Liver (tissue), 8 donors: ENCODE measurements at regions not wholly inside any gene's neighbourhood (a gene's known extent, or its start where the extent isn't known, plus 50 kb on each side); places are given as distances from the start of the nearest gene placed in this dataset.

Experiments used
- DNase-seq: peaks from one replicate; pipeline ENCODE4 v3.0.0-alpha.2; 2017; ENCODE audit warnings: low spot score
- H3K27ac ChIP-seq, 2 donors: one replicate each; pipeline ENCODE4 v1.7.0; 2013; ENCODE audit warnings: inconsistent platforms in 2 of 2, low read length in 2 of 2, control low read depth in 1 of 2, low read depth in 1 of 2, mild to moderate bottlenecking in 1 of 2
- H3K27me3 ChIP-seq, 4 donors: one replicate each; pipeline versions ENCODE4 v1.6.1 to v1.7.0; 2013; ENCODE audit warnings: low read length in 3 of 4, inconsistent platforms in 1 of 4, mild to moderate bottlenecking in 1 of 4, moderate library complexity in 1 of 4; ENCODE audit not compliant: control insufficient read depth in 4 of 4, insufficient read depth in 4 of 4
- H3K36me3 ChIP-seq, 4 donors: one replicate each; pipeline versions ENCODE4 v1.6.1 to v1.7.0; 2013; ENCODE audit warnings: low read length in 3 of 4, mild to moderate bottlenecking in 3 of 4, low read depth in 1 of 4, moderate library complexity in 1 of 4; ENCODE audit not compliant: control insufficient read depth in 4 of 4, insufficient read depth in 3 of 4
- H3K4me1 ChIP-seq, 4 donors: one replicate each; pipeline versions ENCODE4 v1.6.1 to v1.7.0; 2013; ENCODE audit warnings: low read length in 3 of 4, mild to moderate bottlenecking in 3 of 4, moderate library complexity in 1 of 4; ENCODE audit not compliant: control insufficient read depth in 4 of 4, insufficient read depth in 4 of 4
- H3K4me3 ChIP-seq, 3 donors: one replicate each; pipeline versions ENCODE4 v1.6.1 to v1.7.0; 2013; ENCODE audit warnings: low read length in 3 of 3, control low read depth in 1 of 3, low read depth in 1 of 3, mild to moderate bottlenecking in 1 of 3
- H3K9ac ChIP-seq, 2 donors: one replicate each; pipeline ENCODE4 v1.7.0; 2013; ENCODE audit warnings: low read length in 2 of 2, mild to moderate bottlenecking in 2 of 2, moderate library complexity in 2 of 2, control low read depth in 1 of 2, low read depth in 1 of 2
- H3K9me3 ChIP-seq, 4 donors: one replicate each; pipeline versions ENCODE4 v1.6.1 to v1.7.0; 2013; ENCODE audit warnings: low read length in 3 of 4; ENCODE audit not compliant: control insufficient read depth in 4 of 4
- ATF3 ChIP-seq: IDR thresholded peaks from 2 replicates; pipeline ENCODE4 v1.6.1; 2016; ENCODE audit warnings: antibody characterized with exemption
- CTCF ChIP-seq: fragments of 150-350 bp; IDR thresholded peaks from 2 replicates; pipeline ENCODE4 v1.5.1; 2017; ENCODE audit warnings: improper control_type of control experiment, low read depth, low read length; ENCODE audit not compliant: missing input control
- EGR1 ChIP-seq, 2 donors: IDR thresholded peaks; 2 replicates each; pipeline ENCODE4 v1.6.1; 2016 to 2018; ENCODE audit warnings: antibody characterized with exemption in 2 of 2, low read depth in 2 of 2
- FOXA1 ChIP-seq: IDR thresholded peaks from 2 replicates; pipeline ENCODE4 v1.6.1; 2016; ENCODE audit warnings: antibody characterized with exemption
- GABPA ChIP-seq, 2 donors: IDR thresholded peaks in 1 of 2; conservative IDR thresholded peaks in 1 of 2; 2 replicates each; pipeline ENCODE4 v1.6.1; 2016; ENCODE audit warnings: antibody characterized with exemption in 2 of 2, mild to moderate bottlenecking in 1 of 2, moderate library complexity in 1 of 2
- HNF4A ChIP-seq, 2 donors: conservative IDR thresholded peaks; 2 replicates each; pipeline ENCODE4 v1.6.1; 2016; ENCODE audit warnings: antibody characterized with exemption in 2 of 2, mild to moderate bottlenecking in 2 of 2
- HNF4G ChIP-seq: IDR thresholded peaks from 2 replicates; pipeline ENCODE4 v1.6.1; 2016; ENCODE audit warnings: antibody characterized with exemption
- JUND ChIP-seq, 2 donors: IDR thresholded peaks; 2 replicates each; pipeline ENCODE4 v1.6.1; 2016; ENCODE audit warnings: antibody characterized with exemption in 2 of 2
- NR2F2 ChIP-seq: IDR thresholded peaks from 2 replicates; pipeline ENCODE4 v1.6.1; 2016; ENCODE audit warnings: antibody characterized with exemption
- RAD21 ChIP-seq, 2 donors: IDR thresholded peaks; 2 replicates each; pipeline ENCODE4 v1.6.1; 2016; ENCODE audit warnings: antibody characterized with exemption in 2 of 2, mild to moderate bottlenecking in 2 of 2
- REST ChIP-seq: IDR thresholded peaks from 2 replicates; pipeline ENCODE4 v1.6.1; 2016; ENCODE audit warnings: antibody characterized with exemption, mild to moderate bottlenecking
- RXRA ChIP-seq, 2 donors: IDR thresholded peaks; 2 replicates each; pipeline ENCODE4 v1.6.1; 2017 to 2018; ENCODE audit warnings: antibody characterized with exemption in 2 of 2, mild to moderate bottlenecking in 1 of 2
- SP1 ChIP-seq: IDR thresholded peaks from 2 replicates; pipeline ENCODE4 v1.6.1; 2018; ENCODE audit warnings: antibody characterized with exemption, mild to moderate bottlenecking
- TAF1 ChIP-seq: conservative IDR thresholded peaks from 2 replicates; pipeline ENCODE4 v1.6.1; 2016; ENCODE audit warnings: antibody characterized with exemption, mild to moderate bottlenecking
- YY1 ChIP-seq: IDR thresholded peaks from 2 replicates; pipeline ENCODE4 v1.6.1; 2016; ENCODE audit warnings: antibody characterized with exemption, mild to moderate bottlenecking
- ZBTB33 ChIP-seq: IDR thresholded peaks from 2 replicates; pipeline ENCODE4 v1.6.1; 2016; ENCODE audit warnings: antibody characterized with exemption
- WGBS: extraction: QIAGEN DNeasy Blood & Tissue Kit; methylation state at CpG from one replicate; pipeline ENCODE4 v1.1.7; 2013; 5-methylcytosine and 5-hydroxymethylcytosine counted together
- donor health status: healthy.
- donor health status: healthy.
- donor health status: healthy.
- donor health status: healthy.
- donor health status: healthy.

- Histone ChIP-seq H3K4me3 (no peak overlapping the region), H3K36me3 (no peaks in the 10 kb centered on the region), H3K27ac (no peak overlapping the region), H3K9ac (no peak overlapping the region), H3K9me3 (no peaks in the 10 kb centered on the region), H3K4me1 (peaks cover 7 to 25% (median 14%) of the 10 kb centered on the region in 4 donors), H3K27me3 (no peaks in the 10 kb centered on the region)
- DNase-seq = no peak
- WGBS = 43% methylated on average over 8 of the region's 8 CpGs
- TF ChIP-seq REST (no peak), SP1 (no peak), JUND (IDR thresholded peaks at IDR 0.05) (peak in 1 of 2 donors; percentile 33), NR2F2 (peak; percentile 52), HNF4A (conservative IDR thresholded peaks at IDR 0.05) (no peak), RAD21 (IDR thresholded peaks at IDR 0.05) (peak; percentile 76 to 83), GABPA (IDR thresholded peaks at IDR 0.05 in 1 of 2, conservative IDR thresholded peaks at IDR 0.05 in 1 of 2) (no peak), EGR1 (IDR thresholded peaks at IDR 0.05; ENCODE audit: low read depth in 2 of 2) (no peak), CTCF (peak; percentile 70), ZBTB33 (no peak)
Measured at GRCh38 chr3:188956839-188957489, 214.8 kb upstream of the TPRG1 start.

GRCh38 chr3:188959013-188959412, 212.8 kb upstream of the TPRG1 start:
- H3K4me1 ChIP-seq = peaks cover 7 to 25% (median 14%) of the 10 kb centered on the region in 4 donors
- H3K27me3 ChIP-seq = no peaks in the 10 kb centered on the region
- H3K9ac ChIP-seq = no peak overlapping the region
- TF ChIP-seq FOXA1 (no peak), EGR1 (IDR thresholded peaks at IDR 0.05; ENCODE audit: low read depth in 2 of 2) (no peak), ZBTB33 (no peak), RAD21 (IDR thresholded peaks at IDR 0.05) (no peak), RXRA (IDR thresholded peaks at IDR 0.05) (no peak), GABPA (IDR thresholded peaks at IDR 0.05 in 1 of 2, conservative IDR thresholded peaks at IDR 0.05 in 1 of 2) (no peak), JUND (IDR thresholded peaks at IDR 0.05) (no peak), ATF3 (no peak), HNF4A (conservative IDR thresholded peaks at IDR 0.05) (no peak), YY1 (no peak), SP1 (no peak), TAF1 (no peak), HNF4G (no peak)
- no peak for DNase-seq
- no peak overlapping the region for H3K4me3 ChIP-seq
- H3K36me3 ChIP-seq = no peaks in the 10 kb centered on the region
- WGBS = 77% methylated on average over 1 of the region's 1 CpG
- no peaks in the 10 kb centered on the region for H3K9me3 ChIP-seq
- H3K27ac ChIP-seq = no peak overlapping the region
